HG02642 (cell line): ENCODE measurements at regions not wholly inside any gene's neighbourhood (a gene's known extent, or its start where the extent isn't known, plus 50 kb on each side); places are given as distances from the start of the nearest gene placed in this dataset.
A peak's percentile ranks its signal among the peaks of the same experiment; 100 is the strongest.

Experiments
- ATAC-seq: cut with Tn5 transposase; IDR thresholded peaks from one replicate; pipeline ENCODE4 v1.9.1; 2021; ENCODE audit warnings: mild to moderate bottlenecking; ENCODE audit not compliant: unreplicated experiment, poor library complexity

GRCh38 chr5:63570752-63571151, 391.5 kb downstream of the HTR1A start:
- ATAC-seq: no peak

GRCh38 chr5:63564789-63565188, 397.5 kb downstream of the HTR1A start:
- ATAC-seq: no peak

- no peak for ATAC-seq
These were observed 399.0 kb downstream of the HTR1A start for GRCh38 chr5:63563008-63563917.

- ATAC-seq: no peak
These were observed 406.4 kb downstream of the HTR1A start for GRCh38 chr5:63555874-63556273.

GRCh38 chr5:63554191-63554590, 408.1 kb downstream of the HTR1A start:
- ATAC-seq: no peak

- no peak for ATAC-seq
These were observed 409.2 kb downstream of the HTR1A start for GRCh38 chr5:63553073-63553472.

GRCh38 chr5:63535840-63536602, 426.2 kb downstream of the HTR1A start:
- ATAC-seq: no peak

- ATAC-seq: no peak
These were observed 438.0 kb downstream of the HTR1A start for GRCh38 chr5:63524281-63524680.

GRCh38 chr5:63516006-63516405, 446.2 kb downstream of the HTR1A start:
- ATAC-seq: no peak

- ATAC-seq: no peak
These were observed 462.0 kb downstream of the HTR1A start for GRCh38 chr5:63500242-63500641.

GRCh38 chr5:63495225-63495624, 467.0 kb downstream of the HTR1A start:
- no peak for ATAC-seq

GRCh38 chr5:63483338-63483737, 478.9 kb downstream of the HTR1A start:
- no peak for ATAC-seq

GRCh38 chr5:63473335-63473967, 488.8 kb downstream of the HTR1A start:
- no peak for ATAC-seq

GRCh38 chr5:63456279-63456678, 506.0 kb downstream of the HTR1A start:
- ATAC-seq: no peak

- ATAC-seq: no peak
These were observed 511.1 kb downstream of the HTR1A start for GRCh38 chr5:63451188-63451587.

GRCh38 chr5:63439537-63439936, 522.7 kb downstream of the HTR1A start:
- ATAC-seq: no peak

- no peak for ATAC-seq
These were observed 552.5 kb downstream of the HTR1A start for GRCh38 chr5:63409737-63410136.

GRCh38 chr5:63408984-63409383, 553.3 kb downstream of the HTR1A start:
- no peak for ATAC-seq

GRCh38 chr5:63401436-63402046, 560.7 kb downstream of the HTR1A start:
- ATAC-seq: peak; percentile 96

GRCh38 chr5:63400079-63400478, 562.2 kb downstream of the HTR1A start:
- no peak for ATAC-seq

- no peak for ATAC-seq
These were observed 563.9 kb downstream of the HTR1A start for GRCh38 chr5:63398346-63398745.
